ENCODE measurements at regions not wholly inside any gene's neighbourhood (a gene's known extent, or its start where the extent isn't known, plus 50 kb on each side); places are given as distances from the start of the nearest gene placed in this dataset.

DNA sequence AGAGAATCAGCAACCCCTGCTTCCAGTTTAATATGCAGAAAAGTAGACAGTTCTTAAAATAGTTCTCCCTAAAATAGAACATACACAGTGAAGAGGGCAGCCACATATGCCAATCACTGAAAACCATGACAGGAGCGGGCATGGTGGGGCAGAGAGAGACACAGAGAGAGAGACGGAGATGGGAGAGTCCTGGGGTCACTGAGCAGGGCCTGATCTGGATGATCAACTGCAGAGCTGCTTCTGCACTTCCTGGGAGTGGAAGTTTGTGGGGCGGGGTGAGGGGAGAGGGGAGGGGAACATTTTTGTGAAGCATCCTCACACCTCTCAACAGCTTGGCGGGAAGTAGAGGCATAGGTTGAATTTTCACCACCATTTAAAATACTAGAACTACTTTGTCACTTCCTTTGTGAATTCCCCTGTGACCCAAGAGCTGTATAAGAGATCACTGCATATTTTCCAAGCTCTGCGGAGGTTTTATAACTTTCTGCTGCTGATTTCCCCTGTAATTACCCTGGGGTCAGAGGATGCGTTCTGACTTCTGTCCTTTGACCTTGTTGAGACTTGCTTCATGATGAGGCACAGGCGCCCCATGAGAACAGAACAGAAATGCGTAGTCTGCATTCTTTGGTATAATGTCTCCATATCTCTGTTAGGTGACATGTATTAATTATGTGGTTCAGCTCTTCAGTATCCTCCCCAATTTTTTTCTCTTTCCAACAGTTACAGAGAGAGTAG is 419.4 kb downstream of the BRD1 start:
- ATAC-seq: no peak
- Histone ChIP-seq H3K27ac (no peak overlapping the region), H3K36me3 (ENCODE audit: insufficient read depth in 1 of 2, low read depth in 1 of 2) (no peaks in the 10 kb centered on the region), H3K4me1 (no peaks in the 10 kb centered on the region), H3K9me3 (no peaks in the 10 kb centered on the region), H3K4me3 (no peak overlapping the region), H3K27me3 (ENCODE audit: insufficient read depth in 3 of 3, low read length in 2 of 3) (peaks cover 0 to 7% (median 4%) of the 10 kb centered on the region in 3 donors)
- DNase-seq: no peak
- TF ChIP-seq, protein P1, sequence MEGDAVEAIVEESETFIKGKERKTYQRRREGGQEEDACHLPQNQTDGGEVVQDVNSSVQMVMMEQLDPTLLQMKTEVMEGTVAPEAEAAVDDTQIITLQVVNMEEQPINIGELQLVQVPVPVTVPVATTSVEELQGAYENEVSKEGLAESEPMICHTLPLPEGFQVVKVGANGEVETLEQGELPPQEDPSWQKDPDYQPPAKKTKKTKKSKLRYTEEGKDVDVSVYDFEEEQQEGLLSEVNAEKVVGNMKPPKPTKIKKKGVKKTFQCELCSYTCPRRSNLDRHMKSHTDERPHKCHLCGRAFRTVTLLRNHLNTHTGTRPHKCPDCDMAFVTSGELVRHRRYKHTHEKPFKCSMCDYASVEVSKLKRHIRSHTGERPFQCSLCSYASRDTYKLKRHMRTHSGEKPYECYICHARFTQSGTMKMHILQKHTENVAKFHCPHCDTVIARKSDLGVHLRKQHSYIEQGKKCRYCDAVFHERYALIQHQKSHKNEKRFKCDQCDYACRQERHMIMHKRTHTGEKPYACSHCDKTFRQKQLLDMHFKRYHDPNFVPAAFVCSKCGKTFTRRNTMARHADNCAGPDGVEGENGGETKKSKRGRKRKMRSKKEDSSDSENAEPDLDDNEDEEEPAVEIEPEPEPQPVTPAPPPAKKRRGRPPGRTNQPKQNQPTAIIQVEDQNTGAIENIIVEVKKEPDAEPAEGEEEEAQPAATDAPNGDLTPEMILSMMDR (IDR thresholded peaks at IDR 0.05): no peak
- intact Hi-C loops (cut with DNase I): no loop called here
- 58 to 60% (median 59%) methylated on average over 8 of the region's 8 CpGs for WGBS, 3 donors

DNA sequence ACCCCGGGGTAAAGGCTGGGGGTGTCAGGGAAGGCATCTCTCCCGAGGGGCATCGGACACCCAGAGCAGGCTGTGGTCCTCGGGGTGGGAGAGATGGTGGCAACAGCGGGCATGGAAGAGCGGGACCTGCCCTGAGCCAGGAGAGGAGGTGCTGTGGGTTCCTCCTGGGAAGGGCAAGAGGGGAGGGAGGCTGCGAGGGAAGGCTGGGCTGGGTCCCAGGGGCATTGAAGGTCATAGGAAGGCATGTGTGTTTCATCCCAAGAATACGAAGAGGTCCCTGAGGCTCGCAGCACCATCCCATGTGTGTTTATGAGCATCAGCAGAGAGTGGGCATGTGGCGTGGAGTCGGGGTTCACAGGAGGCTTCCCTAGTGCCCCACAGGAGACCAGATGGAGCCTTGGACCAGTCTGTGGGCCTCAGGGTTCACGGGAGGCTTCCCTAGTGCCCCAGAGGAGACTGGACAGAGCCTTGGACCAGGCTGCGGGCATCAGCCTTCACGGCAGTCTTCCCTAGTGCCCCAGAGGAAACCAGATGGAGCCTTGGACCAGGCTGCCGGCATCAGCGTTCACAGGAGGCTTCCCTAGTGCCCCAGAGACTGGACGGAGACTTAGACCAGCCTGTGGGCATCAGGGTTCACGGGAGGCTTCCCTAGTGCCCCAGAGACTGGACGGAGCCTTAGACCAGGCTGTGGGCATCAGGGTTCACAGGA is 420.6 kb downstream of the BRD1 start:
- no peaks in the 10 kb centered on the region for H3K4me1 ChIP-seq
- ATAC-seq: no peak
- no peaks in the 10 kb centered on the region for H3K36me3 ChIP-seq (ENCODE audit: insufficient read depth in 1 of 2, low read depth in 1 of 2)
- no peak overlapping the region for H3K27ac ChIP-seq
- TF ChIP-seq, protein P1 (IDR thresholded peaks at IDR 0.05): no peak
- no peak for DNase-seq
- intact Hi-C loops (cut with DNase I): no loop called here
- no peaks in the 10 kb centered on the region for H3K9me3 ChIP-seq
- WGBS, 3 donors: 69 to 73% (median 71%) methylated on average over 19 of the region's 19 CpGs
- no peak overlapping the region for H3K4me3 ChIP-seq
- H3K27me3 ChIP-seq (ENCODE audit: insufficient read depth in 3 of 3, low read length in 2 of 3): peaks cover 0 to 6% (median 4%) of the 10 kb centered on the region in 3 donors

DNA sequence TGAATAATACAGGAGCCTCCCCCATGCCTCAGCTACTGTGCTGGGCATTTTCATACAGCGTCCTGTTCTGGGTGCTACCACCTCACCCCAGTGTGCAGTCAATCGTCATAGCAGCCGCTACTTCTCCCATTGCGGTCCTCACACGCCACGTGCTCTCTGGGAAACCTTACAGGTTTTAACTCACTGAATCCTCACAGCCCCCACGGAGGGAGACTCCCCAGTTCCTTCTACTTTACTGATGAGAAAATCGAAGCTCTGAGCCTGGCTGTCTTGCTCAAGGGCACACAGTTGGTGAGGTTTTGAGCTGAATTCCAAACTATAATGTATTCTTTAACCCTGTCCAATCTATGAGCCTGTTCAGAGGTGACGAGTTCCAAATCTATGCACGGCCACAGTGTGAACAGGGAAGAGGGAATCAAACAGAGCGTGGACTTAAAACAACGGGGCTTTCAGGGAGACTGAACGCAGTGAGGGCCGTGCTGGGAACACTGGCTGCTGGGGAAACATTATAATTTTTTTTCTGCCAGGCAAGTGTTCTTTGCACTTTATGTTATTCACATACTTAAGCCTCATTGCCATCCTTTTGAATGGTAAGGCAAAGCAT is 421.5 kb downstream of the BRD1 start:
- 50 to 61% (median 58%) methylated on average over 14 of the region's 14 CpGs for WGBS, 3 donors
- Histone ChIP-seq H3K27ac (no peak overlapping the region), H3K27me3 (ENCODE audit: insufficient read depth in 3 of 3, low read length in 2 of 3) (peaks cover 0 to 4% (median 2%) of the 10 kb centered on the region in 3 donors), H3K4me3 (no peak overlapping the region), H3K4me1 (no peaks in the 10 kb centered on the region), H3K36me3 (ENCODE audit: insufficient read depth in 1 of 2, low read depth in 1 of 2) (no peaks in the 10 kb centered on the region), H3K9me3 (no peaks in the 10 kb centered on the region)
- DNase-seq (no peak), ATAC-seq (no peak)
- TF ChIP-seq, protein P1 (IDR thresholded peaks at IDR 0.05): no peak
- intact Hi-C loops (cut with DNase I): no loop called here

DNA sequence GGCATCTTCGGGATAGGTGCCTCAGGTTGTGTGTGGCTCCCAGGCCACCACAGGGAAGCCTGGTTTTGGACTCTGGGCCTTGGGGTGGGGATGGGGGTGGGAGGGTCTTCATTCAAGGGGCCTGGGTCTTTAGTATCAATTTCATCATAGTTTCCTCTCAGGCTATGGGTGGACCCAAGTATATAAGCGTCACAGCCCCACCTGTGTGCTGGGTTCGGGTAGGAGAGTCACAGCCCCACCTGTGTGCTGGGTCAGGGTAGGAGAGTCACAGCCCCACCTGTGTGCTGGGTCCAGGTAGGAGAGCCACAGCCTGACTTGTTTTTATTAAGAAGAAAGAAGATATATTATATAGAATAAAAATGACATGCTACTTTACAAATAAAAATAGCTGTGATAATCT is 422.1 kb downstream of the BRD1 start:
- H3K27ac ChIP-seq: no peak overlapping the region
- ATAC-seq: no peak
- H3K27me3 ChIP-seq (ENCODE audit: insufficient read depth in 3 of 3, low read length in 2 of 3): peaks cover 0 to 4% (median 3%) of the 10 kb centered on the region in 3 donors
- TF ChIP-seq, protein P1 (IDR thresholded peaks at IDR 0.05): no peak
- intact Hi-C loops (cut with DNase I): no loop called here
- no peaks in the 10 kb centered on the region for H3K36me3 ChIP-seq (ENCODE audit: insufficient read depth in 1 of 2, low read depth in 1 of 2)
- no peaks in the 10 kb centered on the region for H3K9me3 ChIP-seq
- no peak for DNase-seq
- no peaks in the 10 kb centered on the region for H3K4me1 ChIP-seq
- WGBS, 3 donors: 51 to 80% (median 65%) methylated on average over 3 of the region's 3 CpGs
- no peak overlapping the region for H3K4me3 ChIP-seq

Data from psoas muscle (tissue), 7 donors.